ENCODE measurements at regions not wholly inside any gene's neighbourhood (a gene's known extent, or its start where the extent isn't known, plus 50 kb on each side); places are given as distances from the start of the nearest gene placed in this dataset.

- Histone ChIP-seq H3K4me1 (ENCODE audit: control insufficient read depth, insufficient read depth, low read length) (no peaks in the 10 kb centered on the region), H3K4me3 (ENCODE audit: low read depth, low read length) (no peak overlapping the region), H3K9me3 (ENCODE audit: control insufficient read depth, insufficient read depth, low read depth, low read length) (no peaks in the 10 kb centered on the region), H3K36me3 (ENCODE audit: control insufficient read depth in 2 of 2, insufficient read depth in 1 of 2, low read length in 2 of 2) (no peaks in the 10 kb centered on the region), H3K27ac (ENCODE audit: extremely low read depth, low read depth, low read length) (no peak overlapping the region)
- TF ChIP-seq ZNF76 (tag by site-specific recombination; IDR thresholded peaks at IDR 0.05; ENCODE audit: borderline replicate concordance, low read depth) (no peak), ZNF423 (tag by site-specific recombination; IDR thresholded peaks at IDR 0.05) (no peak), PBX3 (CRISPR knock-in tag; IDR thresholded peaks at IDR 0.05) (no peak), KLF1 (tag by site-specific recombination; IDR thresholded peaks at IDR 0.05) (no peak), TRIM28 (IDR thresholded peaks at IDR 0.05; ENCODE audit: borderline replicate concordance, low read length) (no peak), ZBTB17 (tag by site-specific recombination; IDR thresholded peaks at IDR 0.05) (no peak), ZNF366 (tag by site-specific recombination; conservative IDR thresholded peaks at IDR 0.05) (no peak), ZSCAN4 (tag by site-specific recombination; IDR thresholded peaks at IDR 0.05) (no peak), KLF17 (tag by site-specific recombination; IDR thresholded peaks at IDR 0.05) (no peak), IKZF3 (tag by site-specific recombination; IDR thresholded peaks at IDR 0.05) (no peak), MZF1 (tag by site-specific recombination; IDR thresholded peaks at IDR 0.05; ENCODE audit: borderline replicate concordance) (no peak), ZNF677 (tag by site-specific recombination; IDR thresholded peaks at IDR 0.05) (no peak), ZNF426 (tag by site-specific recombination; IDR thresholded peaks at IDR 0.05) (no peak), ZNF362 (tag by site-specific recombination; IDR thresholded peaks at IDR 0.05) (no peak)
- POLR2A ChIA-PET: interaction anchor here (1.1 kb wide), 1 partner anchor 15 kb away, joined by 4 read pairs; no protein-coding TSS in a partner anchor
- CTCF ChIA-PET: no interaction called here
Observed at GRCh38 chr9:89676281-89676680, 71.5 kb downstream of the GADD45G start.

GRCh38 chr9:89677702-89678395, 73.0 kb downstream of the GADD45G start:
- Histone ChIP-seq H3K36me3 (ENCODE audit: control insufficient read depth in 2 of 2, insufficient read depth in 1 of 2, low read length in 2 of 2) (no peaks in the 10 kb centered on the region), H3K9me3 (ENCODE audit: control insufficient read depth, insufficient read depth, low read depth, low read length) (no peaks in the 10 kb centered on the region), H3K27ac (ENCODE audit: extremely low read depth, low read depth, low read length) (no peak overlapping the region), H3K4me3 (ENCODE audit: low read depth, low read length) (no peak overlapping the region), H3K4me1 (ENCODE audit: control insufficient read depth, insufficient read depth, low read length) (no peaks in the 10 kb centered on the region)
- ChIA-PET POLR2A (interaction anchor here (0.8 to 0.9 kb wide), 2 partner anchors 73 to 74 kb away, joined by 3 read pairs; partner anchors contain the start of gene GADD45G), CTCF (no interaction called here)
- TF ChIP-seq MYNN (tag by site-specific recombination; IDR thresholded peaks at IDR 0.05; ENCODE audit: borderline replicate concordance): no peak
- no peak for TF ChIP-seq ZNF791 (tag by site-specific recombination; IDR thresholded peaks at IDR 0.05)
- TF ChIP-seq ZNF449 (tag by site-specific recombination; IDR thresholded peaks at IDR 0.05): no peak
- TF ChIP-seq PRDM10 (tag by site-specific recombination; IDR thresholded peaks at IDR 0.05): no peak
- TF ChIP-seq ZNF645 (tag by site-specific recombination; IDR thresholded peaks at IDR 0.05): no peak
- TF ChIP-seq ZNF280C (tag by site-specific recombination; IDR thresholded peaks at IDR 0.05): no peak
- TF ChIP-seq HOXD13 (CRISPR knock-in tag; IDR thresholded peaks at IDR 0.05; ENCODE audit: borderline replicate concordance): no peak
